ENCODE measurements at regions not wholly inside any gene's neighbourhood (a gene's known extent, or its start where the extent isn't known, plus 50 kb on each side); places are given as distances from the start of the nearest gene placed in this dataset.

- ChIA-PET CTCF (no interaction called here), POLR2A (no interaction called here)
- no peak for ATAC-seq (ENCODE audit: low read depth)
- no peak overlapping the region for H3K27ac Mint-ChIP-seq
- no peaks in the 10 kb centered on the region for H3K36me3 Mint-ChIP-seq (ENCODE audit: low read depth)
- TF ChIP-seq CTCF (IDR thresholded peaks at IDR 0.05) = no peak
- H3K9me3 Mint-ChIP-seq = no peaks in the 10 kb centered on the region
- DNase-seq = no peak
- H3K4me3 Mint-ChIP-seq = no peak overlapping the region
- H3K27me3 Mint-ChIP-seq = peaks cover 29% of the 10 kb centered on the region
- H3K4me1 Mint-ChIP-seq = peaks cover 4% of the 10 kb centered on the region
- intact Hi-C loops (cut with micrococcal nuclease) = no loop called here
Measured at GRCh38 chr4:140256941-140257340, 103.0 kb upstream of the MAML3 start.

- no peak overlapping the region for H3K27ac Mint-ChIP-seq
- H3K4me1 Mint-ChIP-seq = peaks cover 5% of the 10 kb centered on the region
- ChIA-PET CTCF (interaction anchor here (0.6 kb wide), 1 partner anchor 768 kb away, joined by 3 read pairs; no protein-coding TSS in a partner anchor), POLR2A (no interaction called here)
- TF ChIP-seq CTCF (IDR thresholded peaks at IDR 0.05) = no peak
- H3K27me3 Mint-ChIP-seq = peaks cover 27% of the 10 kb centered on the region
- no peak overlapping the region for H3K4me3 Mint-ChIP-seq
- ATAC-seq (ENCODE audit: low read depth) (no peak), DNase-seq (no peak)
- no peaks in the 10 kb centered on the region for H3K9me3 Mint-ChIP-seq
- intact Hi-C loops (cut with micrococcal nuclease) = no loop called here
- no peaks in the 10 kb centered on the region for H3K36me3 Mint-ChIP-seq (ENCODE audit: low read depth)
Measured at GRCh38 chr4:140256335-140256734, 102.4 kb upstream of the MAML3 start.

- Mint-ChIP-seq H3K4me1 (peaks cover 5% of the 10 kb centered on the region), H3K4me3 (no peak overlapping the region), H3K36me3 (ENCODE audit: low read depth) (no peaks in the 10 kb centered on the region), H3K9me3 (no peaks in the 10 kb centered on the region), H3K27ac (no peak overlapping the region), H3K27me3 (peaks cover 27% of the 10 kb centered on the region)
- ChIA-PET POLR2A (interaction anchor here (0.7 kb wide), 1 partner anchor 20 kb away, joined by 11 read pairs; no protein-coding TSS in a partner anchor), CTCF (interaction anchor here (0.6 to 5.1 kb wide), 3 partner anchors 242 to 768 kb away, joined by 3 to 83 read pairs (median 24); no protein-coding TSS in a partner anchor)
- DNase-seq (no peak), ATAC-seq (ENCODE audit: low read depth) (no peak)
- intact Hi-C loops (cut with micrococcal nuclease) = no loop called here
- TF ChIP-seq CTCF (IDR thresholded peaks at IDR 0.05) = no peak
Measured at GRCh38 chr4:140255927-140256326, 101.9 kb upstream of the MAML3 start.

GRCh38 chr4:140255467-140255866 is 101.5 kb upstream of the MAML3 start:
- no peak for DNase-seq
- Mint-ChIP-seq H3K4me3 (no peak overlapping the region), H3K4me1 (peaks cover 5% of the 10 kb centered on the region), H3K27ac (no peak overlapping the region), H3K36me3 (ENCODE audit: low read depth) (no peaks in the 10 kb centered on the region), H3K27me3 (peaks cover 27% of the 10 kb centered on the region), H3K9me3 (no peaks in the 10 kb centered on the region)
- ATAC-seq (ENCODE audit: low read depth) = no peak
- CTCF ChIA-PET = interaction anchor here (0.9 to 5.1 kb wide), 8 partner anchors 12 to 652 kb away, joined by 3 to 83 read pairs (median 12); no protein-coding TSS in a partner anchor
- no peak for TF ChIP-seq CTCF (IDR thresholded peaks at IDR 0.05)
- POLR2A ChIA-PET = interaction anchor here (0.7 kb wide), 1 partner anchor 20 kb away, joined by 11 read pairs; no protein-coding TSS in a partner anchor
- intact Hi-C loops (cut with micrococcal nuclease) = no loop called here

GRCh38 chr4:140254651-140255299 is 100.8 kb upstream of the MAML3 start:
- Mint-ChIP-seq H3K9me3 (no peaks in the 10 kb centered on the region), H3K4me3 (no peak overlapping the region), H3K4me1 (peaks cover 5% of the 10 kb centered on the region), H3K36me3 (ENCODE audit: low read depth) (no peaks in the 10 kb centered on the region), H3K27me3 (peaks cover 27% of the 10 kb centered on the region), H3K27ac (no peak overlapping the region)
- ChIA-PET POLR2A (no interaction called here), CTCF (interaction anchor here (0.7 to 5.1 kb wide), 14 partner anchors 11 to 651 kb away, joined by 3 to 83 read pairs (median 6); no protein-coding TSS in a partner anchor)
- ATAC-seq (ENCODE audit: low read depth) (no peak), DNase-seq (no peak)
- TF ChIP-seq CTCF (IDR thresholded peaks at IDR 0.05) = no peak
- intact Hi-C loops (cut with micrococcal nuclease) = loop anchor here (5.0 kb wide), 1 partner anchor 697 kb away; the partner anchor contains the start of gene SETD7

Data from activated B cell treated with CpG ODN at 0.5 μM for 24 hours (primary cell).